T follicular helper cell (primary cell): ENCODE measurements at regions not wholly inside any gene's neighbourhood (a gene's known extent, or its start where the extent isn't known, plus 50 kb on each side); places are given as distances from the start of the nearest gene placed in this dataset.

ENCODE experiments used
- DNase-seq: peaks from one replicate; pipeline ENCODE4 v3.0.0-alpha.2; 2020; ENCODE audit warnings: low read depth

- DNase-seq = peak; percentile 42
Observed at GRCh38 chr4:1511441-1512041, 105.3 kb upstream of the NKX1-1 start.

DNA sequence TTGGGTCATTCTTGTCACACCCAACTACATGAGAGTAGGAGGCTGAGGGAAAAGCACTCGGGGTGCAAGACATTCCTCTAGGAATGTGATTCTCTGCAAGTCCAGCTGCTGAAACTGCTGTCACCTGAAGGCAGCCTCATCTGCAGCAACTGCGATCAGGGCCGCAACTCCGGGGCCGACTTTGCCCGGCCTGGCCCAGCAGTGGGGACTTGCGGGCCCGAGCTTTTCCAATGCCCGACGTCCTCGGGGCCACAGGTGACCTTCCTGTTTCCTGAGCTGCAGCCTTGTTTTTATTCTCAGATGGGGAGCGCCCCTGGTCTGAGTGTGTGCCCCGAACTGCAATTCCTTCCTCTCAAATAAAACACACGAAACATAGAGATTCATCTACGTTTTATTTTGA lies 104.7 kb upstream of the NKX1-1 start:
- no peak for DNase-seq

- no peak for DNase-seq
Observed at GRCh38 chr4:1509366-1509765, 103.1 kb upstream of the NKX1-1 start.

DNA sequence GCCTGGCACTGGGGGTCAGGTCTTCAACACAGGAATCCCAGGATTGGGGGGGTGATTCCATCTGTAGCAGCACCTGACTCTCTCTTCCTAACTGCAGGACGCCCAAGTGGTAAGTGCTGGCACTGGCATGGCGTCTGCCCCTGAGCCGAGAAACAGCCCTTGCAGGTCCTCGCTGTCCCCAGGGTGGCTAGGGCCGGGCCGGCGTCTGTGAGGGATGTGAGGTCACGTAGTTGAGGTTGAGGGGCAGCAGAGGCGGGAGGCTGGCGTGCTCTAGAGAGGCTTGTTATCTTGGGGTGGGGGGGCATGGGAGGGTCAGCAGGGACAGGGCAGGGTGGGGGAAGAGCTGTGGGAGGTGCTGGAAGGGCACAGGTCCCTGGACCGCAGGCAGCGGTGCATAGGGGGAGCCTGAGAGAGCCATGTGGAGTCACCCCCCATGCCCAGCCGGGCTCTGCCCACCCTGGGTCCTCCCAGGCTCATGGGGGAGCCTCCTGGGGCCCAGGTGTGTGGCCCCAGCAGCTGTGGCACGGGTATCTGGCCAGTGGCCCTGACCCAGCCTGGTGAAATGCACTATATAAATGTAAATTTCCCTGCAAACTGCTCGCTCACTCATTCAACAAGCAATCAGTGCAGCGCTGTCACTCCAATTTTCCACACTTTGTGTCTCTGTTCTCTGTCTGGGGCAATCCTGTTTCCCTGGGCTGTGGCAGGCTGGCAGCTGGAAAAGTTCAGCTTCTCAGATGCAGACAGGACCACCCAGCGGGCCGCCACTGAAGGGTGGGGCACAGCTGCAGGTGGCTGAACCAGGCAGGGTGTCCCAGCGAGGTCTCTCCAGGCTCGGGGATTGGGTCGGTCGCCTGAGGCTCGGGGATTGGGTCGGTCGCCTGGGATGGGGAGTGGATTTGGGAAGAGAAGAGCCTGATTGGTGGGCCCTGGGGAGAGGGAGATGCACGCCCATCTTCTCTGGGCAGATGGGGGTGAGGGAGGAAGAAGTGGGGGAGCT lies 102.2 kb upstream of the NKX1-1 start:
- no peak for DNase-seq

- no peak for DNase-seq
Observed at GRCh38 chr4:1506956-1507721, 100.9 kb upstream of the NKX1-1 start.

GRCh38 chr4:1505511-1506460 lies 99.5 kb upstream of the NKX1-1 start:
- DNase-seq = no peak

DNA sequence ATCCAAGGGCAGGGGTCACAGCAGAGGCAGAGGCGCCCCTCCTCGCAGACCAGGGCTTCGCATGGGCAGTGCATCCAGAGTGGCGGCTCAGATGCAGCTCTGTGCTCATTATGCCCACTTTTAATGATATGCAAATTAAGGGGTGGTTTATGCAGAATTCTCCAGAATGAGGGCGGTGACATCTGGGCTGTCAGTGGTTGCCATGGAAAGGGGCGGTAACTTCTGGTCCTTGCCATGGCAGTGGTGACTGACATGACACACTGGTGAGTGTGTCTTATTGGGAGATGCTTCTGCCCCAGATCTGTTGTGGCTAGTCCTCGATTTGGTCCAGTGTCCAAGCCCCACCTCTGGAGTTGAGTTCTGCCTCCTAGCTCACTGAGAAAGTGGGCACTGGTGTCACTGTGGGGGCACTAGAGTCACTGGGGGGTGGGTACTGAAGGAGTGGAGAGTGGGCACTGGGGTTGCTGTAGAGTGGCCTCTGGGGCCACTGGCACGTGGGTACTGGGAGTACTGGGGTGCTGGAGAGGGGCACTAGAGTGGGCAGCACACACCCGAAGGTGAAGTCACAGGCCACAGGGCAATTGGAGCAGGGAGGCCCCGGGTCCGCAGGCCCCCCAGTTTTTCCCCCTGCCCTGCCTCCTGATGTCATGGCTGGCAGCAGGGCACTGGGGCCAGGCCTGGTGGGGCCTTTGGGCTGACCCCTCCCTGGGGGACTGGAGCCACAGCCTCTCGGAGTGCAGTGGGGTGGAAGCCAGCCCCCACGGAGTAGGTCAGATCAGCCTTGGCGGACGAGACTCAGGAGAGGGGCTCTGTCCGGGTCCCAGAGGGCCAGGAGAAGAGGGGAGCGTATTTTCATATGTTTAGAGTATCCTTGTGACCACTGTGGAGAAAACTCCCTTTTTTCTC lies 98.6 kb upstream of the NKX1-1 start:
- DNase-seq = no peak

DNA sequence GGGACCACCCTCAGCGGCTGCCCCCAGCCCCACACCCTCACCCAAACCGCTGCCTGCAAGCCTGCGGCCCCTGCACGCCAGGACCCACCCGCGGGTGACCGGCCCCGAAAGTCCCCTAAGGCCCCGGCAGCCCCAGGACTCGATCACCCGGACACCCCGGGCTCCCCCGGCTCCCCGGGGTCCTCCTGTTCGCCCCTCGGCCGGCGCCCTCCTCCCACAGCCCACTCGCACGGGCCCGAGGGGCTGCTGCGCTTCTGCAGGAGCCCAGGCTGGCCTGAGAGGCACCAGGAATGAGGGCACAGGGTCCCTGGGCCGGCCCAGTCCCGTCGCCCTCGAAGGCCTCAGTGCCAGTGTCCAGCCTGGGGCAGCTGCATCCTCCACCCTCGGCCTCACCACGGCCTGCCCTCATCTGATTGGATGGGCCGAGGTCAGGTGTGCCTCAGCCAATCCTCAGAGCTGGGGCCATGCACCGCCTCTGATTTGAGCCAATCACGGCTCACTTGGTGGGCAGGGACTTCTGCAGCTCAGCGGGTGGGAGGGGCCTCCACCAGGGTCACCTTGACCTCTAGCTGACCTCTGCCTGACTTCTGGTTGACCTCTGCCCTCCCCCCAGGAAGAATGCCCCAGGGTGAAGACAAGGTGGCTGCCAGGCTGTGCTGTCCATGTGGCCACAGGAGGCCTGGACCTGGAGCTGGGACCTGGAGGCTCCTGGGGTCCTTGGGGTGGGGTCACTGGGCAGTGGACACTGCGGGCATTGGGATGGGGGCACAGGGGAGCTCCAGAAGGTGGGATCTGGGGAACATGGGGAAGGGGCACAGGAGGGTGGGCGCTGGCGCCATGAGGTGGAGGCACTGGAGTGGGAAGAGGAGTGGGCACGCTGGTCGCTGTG lies 97.6 kb upstream of the NKX1-1 start:
- DNase-seq = no peak

- no peak for DNase-seq
Observed at GRCh38 chr4:1502976-1503375, 96.7 kb upstream of the NKX1-1 start.

GRCh38 chr4:1502501-1502886 lies 96.3 kb upstream of the NKX1-1 start:
- no peak for DNase-seq

GRCh38 chr4:1501754-1502500 lies 95.7 kb upstream of the NKX1-1 start:
- no peak for DNase-seq

- DNase-seq = no peak
Observed at GRCh38 chr4:1500966-1501753, 94.9 kb upstream of the NKX1-1 start.

DNA sequence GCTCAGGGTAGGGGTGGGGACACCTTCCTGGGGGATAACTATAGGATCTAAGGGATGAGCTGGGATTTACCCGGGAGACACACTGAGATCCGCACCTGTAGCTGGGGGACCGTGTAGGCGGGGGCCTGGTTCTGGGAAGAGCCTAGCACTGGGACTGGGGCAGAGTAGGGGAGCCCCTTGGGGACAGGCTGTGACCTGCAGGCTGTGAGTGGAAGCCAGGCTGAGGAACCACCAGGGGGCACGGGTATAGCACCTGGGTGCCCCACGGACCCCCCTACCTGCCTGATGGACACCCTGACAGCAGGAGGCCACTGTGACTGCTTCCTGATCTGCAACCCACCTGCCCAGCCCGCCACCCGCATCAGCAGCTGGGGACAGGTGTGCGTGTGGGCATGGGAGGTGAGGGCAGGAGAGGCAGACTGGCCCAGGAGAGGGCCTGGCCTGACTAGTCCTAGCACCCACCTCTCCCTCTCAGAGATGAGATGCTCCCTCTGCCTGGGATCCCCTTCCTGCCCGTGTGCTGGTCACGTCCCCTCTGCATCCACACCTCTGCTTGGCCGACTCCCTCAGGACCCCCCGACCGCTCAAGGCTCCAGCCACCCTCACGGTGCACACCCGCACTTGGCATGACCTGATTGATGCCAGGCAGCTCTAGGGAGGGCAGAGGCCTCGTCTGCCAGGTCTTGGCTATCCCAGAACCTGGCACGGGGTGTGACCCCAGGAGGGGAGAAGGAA lies 94.2 kb upstream of the NKX1-1 start:
- DNase-seq = no peak

GRCh38 chr4:1499465-1499864 lies 93.2 kb upstream of the NKX1-1 start:
- DNase-seq = no peak

- DNase-seq = no peak
Observed at GRCh38 chr4:1497189-1497801, 91.1 kb upstream of the NKX1-1 start.

- DNase-seq = no peak
Observed at GRCh38 chr4:1496116-1496642, 89.9 kb upstream of the NKX1-1 start.
